ENCODE measurements at regions not wholly inside any gene's neighbourhood (a gene's known extent, or its start where the extent isn't known, plus 50 kb on each side); places are given as distances from the start of the nearest gene placed in this dataset.

DNA sequence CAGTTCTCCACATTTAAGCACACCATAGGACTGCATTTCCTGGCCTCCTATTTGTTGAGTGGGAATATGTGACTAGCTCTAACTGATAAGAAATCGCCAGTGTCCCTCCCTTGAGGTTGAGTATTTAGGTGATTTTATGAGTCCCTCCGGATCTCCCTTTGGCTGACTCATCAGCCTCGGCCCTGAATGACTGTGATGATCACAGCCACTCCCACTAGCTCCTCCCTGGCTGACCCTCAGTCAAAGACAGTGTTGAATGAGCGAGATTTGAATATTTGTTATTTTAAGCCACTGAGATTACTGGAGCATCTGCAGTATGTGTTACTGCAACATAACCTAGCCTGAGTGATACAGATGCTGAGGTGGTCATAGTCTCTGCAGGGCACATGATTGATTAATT is 515.3 kb downstream of the EPHB1 start:
- intact Hi-C loops (cut with DNase I; ENCODE audit: low total_unique reads): no loop called here
- no peak for TF ChIP-seq POLR2A (IDR thresholded peaks at IDR 0.05)
- no peak for TF ChIP-seq CTCF (IDR thresholded peaks at IDR 0.05)
- H3K36me3 ChIP-seq: no peaks in the 10 kb centered on the region
- no peak for DNase-seq
- no peaks in the 10 kb centered on the region for H3K4me1 ChIP-seq
- no peak overlapping the region for H3K27ac ChIP-seq
- H3K4me3 ChIP-seq: no peak overlapping the region
- H3K27me3 ChIP-seq: no peaks in the 10 kb centered on the region
- no peaks in the 10 kb centered on the region for H3K9me3 ChIP-seq

DNA sequence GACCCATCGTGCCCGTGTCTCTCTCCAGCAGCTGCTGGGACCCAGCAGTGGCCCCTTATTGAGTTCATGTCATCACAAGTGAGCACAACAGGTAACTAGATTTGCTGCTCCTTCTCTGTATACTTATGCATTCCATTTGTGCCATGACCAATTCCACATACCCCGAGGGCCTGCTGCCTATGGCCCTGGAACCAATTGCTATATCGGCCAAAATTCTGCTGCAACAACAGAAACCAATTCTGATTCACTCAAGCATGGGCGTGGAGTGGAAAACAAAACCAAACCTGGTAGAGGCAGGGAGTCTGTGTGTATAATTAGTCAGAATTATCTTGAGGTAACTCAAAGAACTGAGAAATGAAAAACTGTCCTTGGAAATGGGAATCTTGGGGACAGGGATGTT is 516.6 kb downstream of the EPHB1 start:
- Histone ChIP-seq H3K27me3 (no peaks in the 10 kb centered on the region), H3K27ac (no peak overlapping the region), H3K36me3 (no peaks in the 10 kb centered on the region), H3K9me3 (no peaks in the 10 kb centered on the region), H3K4me3 (no peak overlapping the region), H3K4me1 (no peaks in the 10 kb centered on the region)
- TF ChIP-seq CTCF (IDR thresholded peaks at IDR 0.05) (no peak), POLR2A (IDR thresholded peaks at IDR 0.05) (no peak)
- no peak for DNase-seq
- intact Hi-C loops (cut with DNase I; ENCODE audit: low total_unique reads): no loop called here

DNA sequence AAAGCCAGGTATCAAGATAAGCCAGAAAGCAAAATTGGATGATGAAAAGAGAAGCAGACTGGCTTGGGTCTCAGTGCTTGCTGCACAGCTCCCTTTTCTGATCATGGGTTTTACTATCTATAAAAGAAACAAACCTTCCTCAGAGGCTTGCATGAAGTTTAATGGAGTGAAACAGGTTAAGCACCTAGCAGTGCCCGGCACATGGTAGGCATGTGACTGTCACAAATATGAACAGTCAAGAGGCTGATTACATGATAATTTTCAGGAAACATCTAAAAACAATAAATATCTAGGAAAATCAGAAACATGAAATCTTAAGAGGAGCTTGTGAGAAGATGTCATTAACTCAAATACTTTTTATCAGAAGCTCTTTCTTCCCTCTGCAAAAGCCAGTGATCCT is 519.2 kb downstream of the EPHB1 start:
- no peaks in the 10 kb centered on the region for H3K9me3 ChIP-seq
- TF ChIP-seq POLR2A (IDR thresholded peaks at IDR 0.05) (no peak), CTCF (IDR thresholded peaks at IDR 0.05) (no peak)
- no peak overlapping the region for H3K4me3 ChIP-seq
- intact Hi-C loops (cut with DNase I; ENCODE audit: low total_unique reads): no loop called here
- H3K27me3 ChIP-seq: no peaks in the 10 kb centered on the region
- DNase-seq: no peak
- no peaks in the 10 kb centered on the region for H3K36me3 ChIP-seq
- H3K4me1 ChIP-seq: no peaks in the 10 kb centered on the region
- no peak overlapping the region for H3K27ac ChIP-seq

- no peaks in the 10 kb centered on the region for H3K27me3 ChIP-seq
- no peaks in the 10 kb centered on the region for H3K4me1 ChIP-seq
- no peak for TF ChIP-seq CTCF (IDR thresholded peaks at IDR 0.05)
- no peak for TF ChIP-seq POLR2A (IDR thresholded peaks at IDR 0.05)
- H3K9me3 ChIP-seq: no peaks in the 10 kb centered on the region
- H3K36me3 ChIP-seq: no peaks in the 10 kb centered on the region
- DNase-seq: no peak
- no peak overlapping the region for H3K27ac ChIP-seq
- H3K4me3 ChIP-seq: no peak overlapping the region
- intact Hi-C loops (cut with DNase I; ENCODE audit: low total_unique reads): no loop called here
These were observed 529.2 kb downstream of the EPHB1 start for GRCh38 chr3:135324301-135324700.

GRCh38 chr3:135325096-135325495 is 530.0 kb downstream of the EPHB1 start:
- Histone ChIP-seq H3K36me3 (no peaks in the 10 kb centered on the region), H3K9me3 (no peaks in the 10 kb centered on the region), H3K4me1 (no peaks in the 10 kb centered on the region), H3K4me3 (no peak overlapping the region), H3K27ac (no peak overlapping the region), H3K27me3 (no peaks in the 10 kb centered on the region)
- intact Hi-C loops (cut with DNase I; ENCODE audit: low total_unique reads): no loop called here
- no peak for TF ChIP-seq CTCF (IDR thresholded peaks at IDR 0.05)
- no peak for TF ChIP-seq POLR2A (IDR thresholded peaks at IDR 0.05)
- no peak for DNase-seq

Measured in uterus (tissue), 3 donors.